Fibroblast of lung (primary cell): ENCODE measurements at regions not wholly inside any gene's neighbourhood (a gene's known extent, or its start where the extent isn't known, plus 50 kb on each side); places are given as distances from the start of the nearest gene placed in this dataset.

Experiments used
- DNase-seq, 2 donors: peaks; one replicate each; pipeline versions ENCODE4 v3.0.0 to v3.0.0-alpha.2; 2010; ENCODE audit warnings: low read depth in 2 of 2
- H2AFZ ChIP-seq: 2 replicates; pipeline ENCODE4 v1.5.1; 2012; ENCODE audit warnings: low read length, control low read depth, inconsistent platforms
- H3K27ac ChIP-seq: 2 replicates; pipeline ENCODE4 v1.5.1; 2011; ENCODE audit warnings: low read length, control low read depth; ENCODE audit not compliant: insufficient read depth
- H3K27me3 ChIP-seq: 2 replicates; pipeline ENCODE4 v1.5.1; 2011; ENCODE audit warnings: mild to moderate bottlenecking, low read length; ENCODE audit not compliant: control insufficient read depth, insufficient read depth
- H3K36me3 ChIP-seq: 2 replicates; pipeline ENCODE4 v1.5.1; 2011; ENCODE audit warnings: low read length; ENCODE audit not compliant: control insufficient read depth, insufficient read depth
- H3K4me1 ChIP-seq: 2 replicates; pipeline ENCODE4 v1.5.1; 2011; ENCODE audit warnings: low read length; ENCODE audit not compliant: control insufficient read depth, insufficient read depth; ENCODE audit errors: extremely low read depth
- H3K4me2 ChIP-seq: 2 replicates; pipeline ENCODE4 v1.5.1; 2011; ENCODE audit warnings: low read length, control low read depth; ENCODE audit not compliant: insufficient read depth; ENCODE audit errors: extremely low read depth
- H3K4me3 ChIP-seq, 4 experiments: fragments of 200-600 bp in 1 of 4; sonication (generic) in 1 of 4; replicated peaks in 1 of 4; 2 replicates each; pipeline ENCODE4 v1.5.1; 2011 to 2016; ENCODE audit warnings: low read length in 4 of 4, low read depth in 3 of 4, mild to moderate bottlenecking in 3 of 4, control low read depth in 2 of 4, inconsistent platforms in 1 of 4, mixed read lengths in 1 of 4; ENCODE audit not compliant: insufficient read depth in 1 of 4; ENCODE audit errors: control extremely low read depth in 1 of 4
- H3K79me2 ChIP-seq: 2 replicates; pipeline ENCODE4 v1.5.1; 2012; ENCODE audit warnings: mild to moderate bottlenecking, low read length, inconsistent platforms; ENCODE audit not compliant: control insufficient read depth, insufficient read depth
- H3K9ac ChIP-seq: 2 replicates; pipeline ENCODE4 v1.5.1; 2011; ENCODE audit warnings: mild to moderate bottlenecking, low read length, control low read depth; ENCODE audit not compliant: insufficient read depth
- H3K9me3 ChIP-seq: 2 replicates; pipeline ENCODE4 v1.5.1; 2012; ENCODE audit warnings: low read depth, low read length; ENCODE audit not compliant: control insufficient read depth, insufficient read depth
- H4K20me1 ChIP-seq: 2 replicates; pipeline ENCODE4 v1.5.1; 2011; ENCODE audit warnings: low read length; ENCODE audit not compliant: control insufficient read depth, insufficient read depth; ENCODE audit errors: extremely low read depth
- EZH2 ChIP-seq: IDR thresholded peaks from 2 replicates; pipeline ENCODE4 v1.5.1; 2012; ENCODE audit warnings: low read length, control low read depth, mild to moderate bottlenecking; ENCODE audit errors: missing control alignments
- TF ChIP-seq, protein P1 (sequence below), 2 donors: IDR thresholded peaks in 1 of 2; conservative IDR thresholded peaks in 1 of 2; 1 replicate in 1 of 2; 2 replicates in 1 of 2; pipeline ENCODE4 v1.5.1; 2011 to 2012; ENCODE audit warnings: low read length in 2 of 2, control low read depth in 1 of 2, inconsistent platforms in 1 of 2, low read depth in 1 of 2, mild to moderate bottlenecking in 1 of 2

GRCh38 chr15:50821476-50821875 lies 56.0 kb upstream of the SPPL2A start:
- H3K27me3 ChIP-seq, result no peaks in the 10 kb centered on the region
- H4K20me1 ChIP-seq, result no peaks in the 10 kb centered on the region
- H3K27ac ChIP-seq, result no peak overlapping the region
- H3K4me1 ChIP-seq, result no peaks in the 10 kb centered on the region
- no peak overlapping the region for H3K4me3 ChIP-seq
- H3K36me3 ChIP-seq, result no peaks in the 10 kb centered on the region
- H3K9me3 ChIP-seq, result no peaks in the 10 kb centered on the region
- TF ChIP-seq EZH2, result no peak
- TF ChIP-seq, protein P1, sequence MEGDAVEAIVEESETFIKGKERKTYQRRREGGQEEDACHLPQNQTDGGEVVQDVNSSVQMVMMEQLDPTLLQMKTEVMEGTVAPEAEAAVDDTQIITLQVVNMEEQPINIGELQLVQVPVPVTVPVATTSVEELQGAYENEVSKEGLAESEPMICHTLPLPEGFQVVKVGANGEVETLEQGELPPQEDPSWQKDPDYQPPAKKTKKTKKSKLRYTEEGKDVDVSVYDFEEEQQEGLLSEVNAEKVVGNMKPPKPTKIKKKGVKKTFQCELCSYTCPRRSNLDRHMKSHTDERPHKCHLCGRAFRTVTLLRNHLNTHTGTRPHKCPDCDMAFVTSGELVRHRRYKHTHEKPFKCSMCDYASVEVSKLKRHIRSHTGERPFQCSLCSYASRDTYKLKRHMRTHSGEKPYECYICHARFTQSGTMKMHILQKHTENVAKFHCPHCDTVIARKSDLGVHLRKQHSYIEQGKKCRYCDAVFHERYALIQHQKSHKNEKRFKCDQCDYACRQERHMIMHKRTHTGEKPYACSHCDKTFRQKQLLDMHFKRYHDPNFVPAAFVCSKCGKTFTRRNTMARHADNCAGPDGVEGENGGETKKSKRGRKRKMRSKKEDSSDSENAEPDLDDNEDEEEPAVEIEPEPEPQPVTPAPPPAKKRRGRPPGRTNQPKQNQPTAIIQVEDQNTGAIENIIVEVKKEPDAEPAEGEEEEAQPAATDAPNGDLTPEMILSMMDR (conservative IDR thresholded peaks at IDR 0.05 in 1 of 2, IDR thresholded peaks at IDR 0.05 in 1 of 2; ENCODE audit: low read depth in 1 of 2, low read length in 2 of 2), result no peak
- H2AFZ ChIP-seq, result no peak overlapping the region
- H3K4me2 ChIP-seq, result no peak overlapping the region
- DNase-seq, result no peak
- no peaks in the 10 kb centered on the region for H3K79me2 ChIP-seq
- H3K9ac ChIP-seq, result no peak overlapping the region

GRCh38 chr15:50820808-50821382 lies 55.4 kb upstream of the SPPL2A start:
- Histone ChIP-seq H3K27me3 (no peaks in the 10 kb centered on the region), H2AFZ (no peak overlapping the region), H4K20me1 (no peaks in the 10 kb centered on the region), H3K9ac (no peak overlapping the region), H3K36me3 (no peaks in the 10 kb centered on the region), H3K4me1 (no peaks in the 10 kb centered on the region), H3K4me3 (no peak overlapping the region), H3K4me2 (no peak overlapping the region), H3K79me2 (no peaks in the 10 kb centered on the region), H3K27ac (no peak overlapping the region), H3K9me3 (no peaks in the 10 kb centered on the region)
- DNase-seq, result no peak
- TF ChIP-seq, protein P1 (conservative IDR thresholded peaks at IDR 0.05 in 1 of 2, IDR thresholded peaks at IDR 0.05 in 1 of 2; ENCODE audit: low read depth in 1 of 2, low read length in 2 of 2), result no peak
- TF ChIP-seq EZH2, result no peak

- Histone ChIP-seq H3K27me3 (no peaks in the 10 kb centered on the region), H3K9ac (no peak overlapping the region), H4K20me1 (no peaks in the 10 kb centered on the region), H3K4me2 (no peak overlapping the region), H3K79me2 (no peaks in the 10 kb centered on the region), H3K9me3 (no peaks in the 10 kb centered on the region), H3K36me3 (no peaks in the 10 kb centered on the region), H3K4me3 (no peak overlapping the region), H3K27ac (no peak overlapping the region), H2AFZ (no peak overlapping the region), H3K4me1 (no peaks in the 10 kb centered on the region)
- TF ChIP-seq, protein P1 (conservative IDR thresholded peaks at IDR 0.05 in 1 of 2, IDR thresholded peaks at IDR 0.05 in 1 of 2; ENCODE audit: low read depth in 1 of 2, low read length in 2 of 2), result no peak
- TF ChIP-seq EZH2, result no peak
- DNase-seq, result peak in 1 of 2 donors; percentile 11
These were observed 53.8 kb upstream of the SPPL2A start for GRCh38 chr15:50819344-50819743.
